ENCODE measurements at regions not wholly inside any gene's neighbourhood (a gene's known extent, or its start where the extent isn't known, plus 50 kb on each side); places are given as distances from the start of the nearest gene placed in this dataset.

- Histone ChIP-seq H3K4me2 (no peak overlapping the region), H3K36me3 (ENCODE audit: insufficient read depth) (no peaks in the 10 kb centered on the region; the same call in 1 of the 2 replicates), H3K4me1 (ENCODE audit: insufficient read depth) (no peaks in the 10 kb centered on the region), H4K20me1 (replicated peaks; ENCODE audit: insufficient read depth) (no peaks in the 10 kb centered on the region), H2AFZ (no peak overlapping the region), H3K9me2 (ENCODE audit: insufficient read depth) (peaks cover 10% of the 10 kb centered on the region; the same call in 1 of the 2 replicates), H3K4me3 (no peak overlapping the region), H3K79me2 (replicated peaks; ENCODE audit: insufficient read depth) (no peaks in the 10 kb centered on the region), H3K27me3 (ENCODE audit: insufficient read depth) (no peaks in the 10 kb centered on the region), H3F3A (replicated peaks; ENCODE audit: low read depth) (no peaks in the 10 kb centered on the region), H3K27ac (ENCODE audit: low read depth) (no peak overlapping the region)
- TF ChIP-seq STAT1 (IDR thresholded peaks at IDR 0.05; ENCODE audit: unreplicated experiment) (no peak), JUNB (IDR thresholded peaks at IDR 0.05; ENCODE audit: unreplicated experiment) (no peak), EZH2phosphoT487 (IDR thresholded peaks at IDR 0.05; ENCODE audit: unreplicated experiment) (no peak), EZH2 (IDR thresholded peaks at IDR 0.05; ENCODE audit: low read depth, unreplicated experiment) (no peak)
- DNase-seq (ENCODE audit: low spot score): no peak
- H3K9me3 Mint-ChIP-seq: peaks cover 19% of the 10 kb centered on the region
- no peak for ATAC-seq
- peaks cover 7% of the 10 kb centered on the region; the same call in 2 of the 3 replicates for H3K36me3 Mint-ChIP-seq (ENCODE audit: low read depth)
- peaks cover 5% of the 10 kb centered on the region for H3K4me1 Mint-ChIP-seq
- H3K4me3 Mint-ChIP-seq: no peak overlapping the region
- H3K27me3 Mint-ChIP-seq (ENCODE audit: insufficient read depth, low read depth, poor library complexity): peaks cover 2% of the 10 kb centered on the region
- no peak overlapping the region for H3K27ac Mint-ChIP-seq
These were observed 156.8 kb upstream of the POU3F1 start for GRCh38 chr1:38203441-38203840.

DNA sequence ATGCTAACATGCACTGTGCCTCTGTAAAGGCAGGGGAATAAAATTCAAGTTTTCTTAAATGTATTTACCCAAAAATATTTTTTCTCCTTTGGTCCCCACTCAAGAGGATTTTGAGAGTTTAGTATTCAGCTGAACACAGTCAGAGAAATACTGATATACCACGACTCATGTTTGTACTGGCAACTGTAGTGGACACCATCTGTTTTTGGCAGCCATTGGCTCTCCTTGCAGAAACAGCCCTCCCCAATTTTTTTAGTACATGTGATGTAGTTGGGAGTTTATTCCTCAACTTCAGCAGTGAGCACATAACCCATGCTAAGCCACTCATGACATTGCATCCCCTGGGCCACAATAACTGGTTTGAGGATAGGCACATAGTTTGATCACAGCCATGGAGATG lies 154.8 kb upstream of the POU3F1 start:
- Mint-ChIP-seq H3K4me1 (peaks cover 5% of the 10 kb centered on the region), H3K4me3 (no peak overlapping the region), H3K27ac (no peak overlapping the region), H3K9me3 (peaks cover 19% of the 10 kb centered on the region), H3K27me3 (ENCODE audit: insufficient read depth, low read depth, poor library complexity) (peaks cover 3% of the 10 kb centered on the region), H3K36me3 (ENCODE audit: low read depth) (peaks cover 7% of the 10 kb centered on the region; the same call in 2 of the 3 replicates)
- ATAC-seq (no peak), DNase-seq (ENCODE audit: low spot score) (no peak)
- Histone ChIP-seq H3K27ac (ENCODE audit: low read depth) (no peak overlapping the region), H3K36me3 (ENCODE audit: insufficient read depth) (no peaks in the 10 kb centered on the region; the same call in 1 of the 2 replicates), H2AFZ (no peak overlapping the region), H4K20me1 (replicated peaks; ENCODE audit: insufficient read depth) (no peaks in the 10 kb centered on the region), H3K4me2 (no peak overlapping the region), H3K79me2 (replicated peaks; ENCODE audit: insufficient read depth) (no peaks in the 10 kb centered on the region), H3K4me3 (no peak overlapping the region), H3K9me2 (ENCODE audit: insufficient read depth) (peaks cover 10% of the 10 kb centered on the region; the same call in 1 of the 2 replicates), H3K4me1 (ENCODE audit: insufficient read depth) (no peaks in the 10 kb centered on the region), H3F3A (replicated peaks; ENCODE audit: low read depth) (no peaks in the 10 kb centered on the region), H3K27me3 (ENCODE audit: insufficient read depth) (no peaks in the 10 kb centered on the region)
- no peak for TF ChIP-seq EZH2 (IDR thresholded peaks at IDR 0.05; ENCODE audit: low read depth, unreplicated experiment)
- no peak for TF ChIP-seq ZNF114 (CRISPR knock-in tag; IDR thresholded peaks at IDR 0.05)
- TF ChIP-seq, protein P1, sequence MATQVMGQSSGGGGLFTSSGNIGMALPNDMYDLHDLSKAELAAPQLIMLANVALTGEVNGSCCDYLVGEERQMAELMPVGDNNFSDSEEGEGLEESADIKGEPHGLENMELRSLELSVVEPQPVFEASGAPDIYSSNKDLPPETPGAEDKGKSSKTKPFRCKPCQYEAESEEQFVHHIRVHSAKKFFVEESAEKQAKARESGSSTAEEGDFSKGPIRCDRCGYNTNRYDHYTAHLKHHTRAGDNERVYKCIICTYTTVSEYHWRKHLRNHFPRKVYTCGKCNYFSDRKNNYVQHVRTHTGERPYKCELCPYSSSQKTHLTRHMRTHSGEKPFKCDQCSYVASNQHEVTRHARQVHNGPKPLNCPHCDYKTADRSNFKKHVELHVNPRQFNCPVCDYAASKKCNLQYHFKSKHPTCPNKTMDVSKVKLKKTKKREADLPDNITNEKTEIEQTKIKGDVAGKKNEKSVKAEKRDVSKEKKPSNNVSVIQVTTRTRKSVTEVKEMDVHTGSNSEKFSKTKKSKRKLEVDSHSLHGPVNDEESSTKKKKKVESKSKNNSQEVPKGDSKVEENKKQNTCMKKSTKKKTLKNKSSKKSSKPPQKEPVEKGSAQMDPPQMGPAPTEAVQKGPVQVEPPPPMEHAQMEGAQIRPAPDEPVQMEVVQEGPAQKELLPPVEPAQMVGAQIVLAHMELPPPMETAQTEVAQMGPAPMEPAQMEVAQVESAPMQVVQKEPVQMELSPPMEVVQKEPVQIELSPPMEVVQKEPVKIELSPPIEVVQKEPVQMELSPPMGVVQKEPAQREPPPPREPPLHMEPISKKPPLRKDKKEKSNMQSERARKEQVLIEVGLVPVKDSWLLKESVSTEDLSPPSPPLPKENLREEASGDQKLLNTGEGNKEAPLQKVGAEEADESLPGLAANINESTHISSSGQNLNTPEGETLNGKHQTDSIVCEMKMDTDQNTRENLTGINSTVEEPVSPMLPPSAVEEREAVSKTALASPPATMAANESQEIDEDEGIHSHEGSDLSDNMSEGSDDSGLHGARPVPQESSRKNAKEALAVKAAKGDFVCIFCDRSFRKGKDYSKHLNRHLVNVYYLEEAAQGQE (IDR thresholded peaks at IDR 0.05; ENCODE audit: unreplicated experiment): no peak
- no peak for TF ChIP-seq EZH2phosphoT487 (IDR thresholded peaks at IDR 0.05; ENCODE audit: unreplicated experiment)

DNA sequence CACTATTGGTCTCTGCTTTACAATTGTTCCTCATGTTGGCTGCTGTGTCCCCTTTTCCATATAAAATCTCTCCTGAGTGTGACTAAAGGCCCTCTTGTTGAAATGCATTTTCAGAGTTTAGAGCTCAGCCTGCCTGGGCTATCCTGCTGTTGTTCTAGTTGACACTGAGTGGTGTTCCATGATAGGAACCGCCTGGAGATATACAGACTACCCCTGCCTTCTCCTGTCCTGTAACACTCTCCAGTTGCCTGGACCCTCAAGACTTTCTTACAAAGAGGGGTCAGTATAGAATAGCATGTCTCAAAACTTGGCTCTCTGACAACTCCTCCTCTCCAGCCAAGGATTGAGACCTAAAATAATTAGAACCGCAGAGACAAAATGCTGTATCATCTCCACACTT lies 152.0 kb upstream of the POU3F1 start:
- H3F3A ChIP-seq (replicated peaks; ENCODE audit: low read depth): no peaks in the 10 kb centered on the region
- no peak overlapping the region for H2AFZ ChIP-seq
- H3K27ac ChIP-seq (ENCODE audit: low read depth): no peak overlapping the region
- H3K79me2 ChIP-seq (replicated peaks; ENCODE audit: insufficient read depth): no peaks in the 10 kb centered on the region
- H3K36me3 Mint-ChIP-seq (ENCODE audit: low read depth): peaks cover 7% of the 10 kb centered on the region; the same call in 2 of the 3 replicates
- no peaks in the 10 kb centered on the region for H3K4me1 Mint-ChIP-seq
- peaks cover 7% of the 10 kb centered on the region for H3K27me3 Mint-ChIP-seq (ENCODE audit: insufficient read depth, low read depth, poor library complexity)
- DNase-seq (ENCODE audit: low spot score) (no peak), ATAC-seq (no peak)
- H3K9me2 ChIP-seq (ENCODE audit: insufficient read depth): peaks cover 7% of the 10 kb centered on the region; the same call in 1 of the 2 replicates
- H3K4me3 ChIP-seq: no peak overlapping the region
- no peaks in the 10 kb centered on the region for H4K20me1 ChIP-seq (replicated peaks; ENCODE audit: insufficient read depth)
- no peak overlapping the region for H3K27ac Mint-ChIP-seq
- H3K9me3 Mint-ChIP-seq: peaks cover 19% of the 10 kb centered on the region
- no peaks in the 10 kb centered on the region; the same call in 1 of the 2 replicates for H3K36me3 ChIP-seq (ENCODE audit: insufficient read depth)
- no peaks in the 10 kb centered on the region for H3K27me3 ChIP-seq (ENCODE audit: insufficient read depth)
- H3K4me2 ChIP-seq: no peak overlapping the region
- no peak overlapping the region for H3K4me3 Mint-ChIP-seq
- H3K4me1 ChIP-seq (ENCODE audit: insufficient read depth): no peaks in the 10 kb centered on the region
- TF ChIP-seq, protein P2, sequence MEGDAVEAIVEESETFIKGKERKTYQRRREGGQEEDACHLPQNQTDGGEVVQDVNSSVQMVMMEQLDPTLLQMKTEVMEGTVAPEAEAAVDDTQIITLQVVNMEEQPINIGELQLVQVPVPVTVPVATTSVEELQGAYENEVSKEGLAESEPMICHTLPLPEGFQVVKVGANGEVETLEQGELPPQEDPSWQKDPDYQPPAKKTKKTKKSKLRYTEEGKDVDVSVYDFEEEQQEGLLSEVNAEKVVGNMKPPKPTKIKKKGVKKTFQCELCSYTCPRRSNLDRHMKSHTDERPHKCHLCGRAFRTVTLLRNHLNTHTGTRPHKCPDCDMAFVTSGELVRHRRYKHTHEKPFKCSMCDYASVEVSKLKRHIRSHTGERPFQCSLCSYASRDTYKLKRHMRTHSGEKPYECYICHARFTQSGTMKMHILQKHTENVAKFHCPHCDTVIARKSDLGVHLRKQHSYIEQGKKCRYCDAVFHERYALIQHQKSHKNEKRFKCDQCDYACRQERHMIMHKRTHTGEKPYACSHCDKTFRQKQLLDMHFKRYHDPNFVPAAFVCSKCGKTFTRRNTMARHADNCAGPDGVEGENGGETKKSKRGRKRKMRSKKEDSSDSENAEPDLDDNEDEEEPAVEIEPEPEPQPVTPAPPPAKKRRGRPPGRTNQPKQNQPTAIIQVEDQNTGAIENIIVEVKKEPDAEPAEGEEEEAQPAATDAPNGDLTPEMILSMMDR (conservative IDR thresholded peaks at IDR 0.05; ENCODE audit: low read depth in 2 of 2): no peak
- no peak for TF ChIP-seq POLR2AphosphoS5 (IDR thresholded peaks at IDR 0.05; ENCODE audit: low read depth)
- TF ChIP-seq EZH2 (IDR thresholded peaks at IDR 0.05; ENCODE audit: low read depth, unreplicated experiment): no peak
- TF ChIP-seq ZNF114 (CRISPR knock-in tag; IDR thresholded peaks at IDR 0.05): no peak
- TF ChIP-seq JUNB (IDR thresholded peaks at IDR 0.05; ENCODE audit: unreplicated experiment): no peak
- no peak for TF ChIP-seq CREB1 (CRISPR knock-in tag; IDR thresholded peaks at IDR 0.05; ENCODE audit: low read depth)

Measured in GM23338 (cell line).